ENCODE measurements at regions not wholly inside any gene's neighbourhood (a gene's known extent, or its start where the extent isn't known, plus 50 kb on each side); places are given as distances from the start of the nearest gene placed in this dataset.

DNA sequence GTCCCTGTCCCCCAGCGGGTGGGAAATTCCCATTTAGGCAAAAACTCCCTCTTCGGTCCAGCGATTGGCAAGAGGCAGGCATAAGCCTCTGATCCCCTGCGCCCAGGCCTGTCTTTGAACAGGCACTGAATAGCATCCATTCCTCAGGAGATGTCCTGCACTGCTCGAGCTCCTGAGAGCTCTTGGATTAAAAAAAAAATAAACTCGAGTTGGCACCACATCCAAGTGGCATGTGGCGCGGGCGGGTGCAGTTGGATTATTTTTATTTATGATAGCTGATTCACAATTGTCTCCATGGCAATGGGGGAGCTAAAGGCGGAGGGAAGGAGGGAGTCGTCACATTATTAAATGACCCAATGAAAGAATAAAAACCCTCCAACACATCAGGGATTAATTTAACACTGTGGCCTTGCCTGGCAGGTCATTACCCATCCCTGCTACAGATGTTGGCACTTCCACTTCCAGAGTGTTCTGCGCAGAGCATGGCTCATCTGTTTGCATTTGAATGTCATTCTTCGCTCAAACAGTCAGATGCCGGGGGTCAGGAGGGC, 207.2 kb downstream of the AACS start:
- no peak for DNase-seq

- no peak for DNase-seq
These were observed 211.3 kb downstream of the AACS start for GRCh38 chr12:125276567-125276966.

GRCh38 chr12:125280482-125281377, 215.5 kb downstream of the AACS start:
- no peak for DNase-seq

- no peak for DNase-seq
These were observed 217.7 kb downstream of the AACS start for GRCh38 chr12:125282921-125283320.

- no peak for DNase-seq
These were observed 218.3 kb downstream of the AACS start for GRCh38 chr12:125283521-125283920.

- no peak for DNase-seq
These were observed 218.9 kb downstream of the AACS start for GRCh38 chr12:125284087-125284486.

- peak; percentile 6 for DNase-seq
These were observed 219.9 kb downstream of the AACS start for GRCh38 chr12:125284945-125285685.

DNA sequence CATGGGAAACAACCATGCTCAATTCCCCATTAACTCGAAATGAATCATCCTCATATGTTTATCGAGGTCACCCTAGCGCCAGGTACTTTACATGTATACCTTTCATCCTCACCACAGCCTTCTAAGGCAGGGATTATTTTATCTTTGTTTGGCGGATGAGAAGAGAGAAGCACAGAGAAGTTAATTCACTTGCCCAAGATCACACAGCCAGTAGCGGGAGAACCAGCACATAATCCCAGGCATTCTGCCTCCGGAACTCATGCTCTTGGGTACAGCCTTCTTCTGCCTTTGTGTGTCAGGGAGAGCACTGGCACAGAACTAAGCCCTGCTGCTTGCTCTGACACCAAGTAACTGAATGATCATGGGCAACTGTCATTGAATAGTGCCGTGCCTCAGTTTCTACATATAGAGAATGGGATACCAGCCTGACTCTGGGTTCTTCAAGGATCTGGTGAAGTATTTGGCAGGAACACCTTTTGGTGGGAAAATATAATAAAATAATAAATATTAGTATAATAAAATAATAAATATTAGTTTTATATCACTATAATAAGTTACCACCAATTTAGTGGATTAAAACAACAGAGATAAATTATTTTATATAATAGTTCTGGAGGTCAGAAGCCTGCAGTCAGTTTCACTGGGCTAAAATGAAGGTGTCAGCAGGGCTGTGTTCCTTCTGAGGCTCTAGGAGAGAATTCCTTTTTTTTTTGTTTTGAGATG, 220.9 kb downstream of the AACS start:
- DNase-seq, result no peak

DNA sequence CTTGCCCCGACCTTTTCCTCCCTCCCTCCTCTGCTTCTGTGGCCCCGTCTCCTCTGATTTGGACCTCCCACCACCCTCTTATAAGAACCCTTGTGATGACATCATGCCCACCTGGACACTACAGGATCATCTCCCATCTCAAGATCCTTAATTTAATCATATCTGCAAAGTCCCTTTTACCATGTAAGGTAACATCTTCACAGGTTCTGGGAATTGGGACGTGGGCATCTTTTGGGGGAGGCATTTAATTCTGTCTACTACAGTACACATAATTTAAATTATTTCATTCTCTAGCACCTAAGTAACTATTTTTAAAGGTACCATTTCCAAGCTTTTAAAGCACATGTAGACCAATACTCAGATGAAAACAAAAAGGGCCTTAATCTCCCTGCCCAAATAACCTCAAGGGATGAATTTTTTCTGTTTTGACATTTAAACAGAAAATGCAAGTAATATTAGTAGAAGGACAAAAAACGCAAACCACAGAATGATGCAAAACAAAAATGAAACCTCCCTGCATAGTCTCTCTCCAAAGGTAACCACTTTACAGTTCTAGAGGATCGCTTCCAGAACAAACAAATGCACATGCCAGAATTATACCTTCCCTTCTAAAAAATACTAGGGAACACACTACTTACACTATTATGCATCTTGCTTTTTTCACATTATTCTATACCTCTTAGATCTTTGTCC, 222.1 kb downstream of the AACS start:
- DNase-seq, result no peak

DNA sequence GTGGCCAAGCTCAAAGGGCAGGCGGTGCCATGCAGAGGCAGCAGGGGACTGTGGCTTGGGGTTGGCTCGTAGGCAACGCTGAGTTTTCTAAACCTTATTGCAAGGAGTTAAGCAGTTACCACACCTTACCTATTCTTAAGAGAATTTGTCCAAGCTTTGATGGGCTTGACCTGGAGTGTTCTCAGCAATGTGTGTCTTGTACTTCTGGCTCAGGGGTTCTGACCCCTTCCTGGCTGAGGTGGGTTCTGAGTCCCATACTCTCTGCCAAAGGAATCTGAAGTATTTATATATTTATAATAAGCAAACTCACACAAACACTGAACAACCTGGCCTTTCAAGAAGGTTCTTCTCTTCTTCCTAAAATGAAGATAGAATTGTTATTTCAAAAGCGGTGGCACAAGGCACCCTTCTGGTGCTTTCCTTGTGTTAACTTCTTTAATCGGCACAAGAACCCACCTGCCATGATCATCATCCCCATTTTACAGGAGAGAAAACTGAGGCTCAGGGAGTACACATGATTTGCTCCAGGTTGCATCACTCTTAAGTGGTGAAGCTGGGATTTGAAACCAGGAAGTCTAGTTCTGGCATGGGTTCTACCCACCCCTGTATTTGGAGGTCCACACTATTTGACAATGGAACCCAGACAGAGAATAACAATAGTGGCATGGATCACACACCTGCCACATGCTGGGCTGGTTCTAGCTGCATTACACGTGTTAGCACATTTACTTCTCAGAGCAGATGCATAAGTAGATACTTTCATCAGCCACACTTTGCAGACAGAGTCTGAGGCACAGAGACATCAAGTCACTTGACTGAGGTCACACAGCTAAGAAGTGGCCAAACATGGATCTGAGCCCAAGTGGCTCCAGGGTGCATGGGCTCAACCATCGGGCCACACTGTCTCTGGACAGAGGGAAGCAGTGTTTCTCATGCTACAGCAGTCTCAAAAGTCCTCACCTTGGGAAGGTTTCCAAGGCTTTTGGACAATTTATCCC, 224.0 kb downstream of the AACS start:
- DNase-seq, result no peak

DNA sequence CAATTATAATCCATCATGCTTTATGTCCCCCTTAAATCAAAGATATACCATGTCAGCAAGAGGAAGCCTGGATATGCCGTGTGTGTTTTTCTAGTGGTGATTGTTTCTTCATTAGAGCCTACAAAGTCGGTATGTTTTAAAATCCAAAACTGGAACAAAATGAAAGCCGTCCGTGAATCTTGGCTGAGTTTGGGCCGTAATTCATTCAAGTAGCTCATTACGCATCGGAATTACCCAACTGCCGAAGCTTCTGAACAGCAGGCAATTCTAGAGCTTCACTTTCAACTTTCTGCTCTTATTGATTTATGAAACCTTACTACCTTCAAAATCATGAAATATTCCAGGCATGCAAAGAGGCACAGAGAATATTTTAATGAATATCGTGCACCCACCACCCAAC, 224.7 kb downstream of the AACS start:
- DNase-seq, result no peak

GRCh38 chr12:125292700-125293099, 227.5 kb downstream of the AACS start:
- no peak for DNase-seq

GRCh38 chr12:125295550-125295949, 230.3 kb downstream of the AACS start:
- DNase-seq, result no peak

GRCh38 chr12:125296701-125297100, 231.5 kb downstream of the AACS start:
- no peak for DNase-seq

DNA sequence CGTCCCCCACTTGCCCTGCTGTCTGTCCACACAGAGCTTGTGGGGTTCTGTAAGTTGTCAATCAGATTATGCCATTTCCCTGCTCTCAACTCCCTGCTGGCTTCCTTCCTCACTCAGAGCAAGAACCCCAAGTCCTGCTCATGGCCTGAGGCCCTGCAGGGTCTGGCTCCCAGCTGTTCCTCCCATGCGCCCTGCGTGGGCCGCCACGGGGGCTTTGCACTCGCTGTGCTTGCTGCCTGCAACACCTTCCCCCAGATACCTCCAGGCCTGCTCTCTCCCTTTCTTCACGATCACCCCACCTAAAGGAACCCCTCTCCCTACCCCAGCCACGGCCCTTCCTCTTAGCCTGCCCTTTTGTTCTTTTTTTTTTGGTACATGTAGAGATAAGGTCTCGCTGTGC, 234.6 kb downstream of the AACS start:
- no peak for DNase-seq

DNA sequence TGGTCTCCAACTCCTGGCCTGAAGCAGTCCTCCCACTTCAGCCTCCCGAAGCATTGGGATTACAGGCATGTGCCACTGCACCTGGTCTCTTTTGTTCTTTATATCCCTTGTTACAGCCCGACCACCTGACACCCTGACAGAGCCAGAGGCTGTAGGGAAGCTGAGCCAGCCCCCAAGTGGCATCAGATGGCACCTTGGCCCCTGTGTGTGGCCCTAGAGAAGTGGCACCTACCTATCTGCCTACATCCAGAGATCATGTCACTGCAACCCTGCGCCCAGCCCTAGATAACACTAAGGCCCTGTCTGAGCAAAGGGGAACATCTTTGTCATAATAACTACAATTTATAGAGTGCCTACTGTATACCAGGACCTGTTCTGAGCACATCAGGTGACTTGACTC, 235.0 kb downstream of the AACS start:
- DNase-seq, result no peak

GRCh38 chr12:125303337-125303736, 238.1 kb downstream of the AACS start:
- DNase-seq, result no peak

GRCh38 chr12:125304029-125304428, 238.8 kb downstream of the AACS start:
- no peak for DNase-seq

GRCh38 chr12:125305231-125305630, 240.0 kb downstream of the AACS start:
- no peak for DNase-seq

GRCh38 chr12:125310461-125310860, 245.2 kb downstream of the AACS start:
- DNase-seq, result no peak

DNA sequence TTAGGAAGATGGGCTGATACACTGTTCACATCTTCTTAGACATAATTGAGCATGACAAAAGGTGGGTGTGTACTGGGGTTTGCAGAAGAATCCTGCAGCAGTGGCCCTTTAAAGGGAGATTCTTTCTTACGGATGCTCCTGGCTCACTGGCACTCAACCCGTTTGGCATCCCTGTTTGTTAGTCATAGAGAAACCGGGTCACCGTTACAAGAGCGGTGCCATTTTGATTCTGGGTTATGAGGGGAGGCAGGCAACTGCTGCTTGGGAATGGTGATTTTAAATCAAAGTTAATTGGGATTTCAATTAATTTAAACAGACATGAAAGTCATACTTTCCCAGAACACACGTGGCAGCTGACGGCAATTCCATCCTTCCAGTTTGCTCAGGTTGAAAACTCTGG, 245.8 kb downstream of the AACS start:
- DNase-seq, result no peak

Data from hematopoietic multipotent progenitor cell treated with erythropoietin and hydrocortisone succinate and interleukin-3 and kit ligand, for 6 days (in vitro differentiated cells).